ENCODE measurements at regions not wholly inside any gene's neighbourhood (a gene's known extent, or its start where the extent isn't known, plus 50 kb on each side); places are given as distances from the start of the nearest gene placed in this dataset.
"Not testable (repeated sequence)": the region's sequence is repeated elsewhere in the genome, so short reads cannot be mapped to it uniquely, and the experiment has no call there.

DNA sequence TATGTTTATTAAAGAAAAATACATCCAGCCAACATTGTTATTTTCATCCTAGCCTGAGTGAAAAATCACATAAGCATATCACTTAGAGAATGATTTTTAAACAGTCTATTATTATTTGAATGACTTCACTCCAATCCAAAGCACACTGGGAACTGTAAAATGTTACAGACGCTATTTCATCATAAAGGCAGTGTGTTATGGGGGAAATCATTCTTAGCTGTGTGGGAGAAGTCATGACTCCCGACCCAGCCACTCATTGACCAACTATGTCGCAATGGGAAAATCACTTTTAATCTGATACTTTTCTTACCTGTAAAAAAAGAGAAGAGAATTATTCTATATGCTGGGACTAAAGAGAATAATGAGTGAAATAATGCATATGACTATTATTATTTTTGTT is 653.6 kb downstream of the TTLL7 start:
- not testable (repeated sequence) for DNase-seq

DNA sequence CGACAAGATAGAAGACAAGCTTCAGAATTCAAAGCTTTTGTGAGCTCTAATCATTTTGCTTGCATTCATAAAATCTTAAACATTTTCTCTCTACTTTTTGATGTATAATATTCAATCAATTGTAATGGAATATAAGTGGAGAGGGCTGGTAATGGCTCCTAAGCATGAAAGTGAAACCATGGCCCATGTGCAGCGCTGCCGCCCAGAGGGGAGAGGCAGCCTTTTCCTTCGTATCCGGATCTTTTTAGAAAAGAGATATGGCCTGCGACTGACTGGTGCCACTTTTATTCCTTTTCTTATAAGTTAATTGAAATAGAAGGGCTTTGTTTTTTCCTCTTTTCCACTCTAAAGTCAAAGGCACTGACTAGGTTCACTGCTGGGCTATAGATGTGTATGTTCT is 655.2 kb downstream of the TTLL7 start:
- not testable (repeated sequence) for DNase-seq

DNA sequence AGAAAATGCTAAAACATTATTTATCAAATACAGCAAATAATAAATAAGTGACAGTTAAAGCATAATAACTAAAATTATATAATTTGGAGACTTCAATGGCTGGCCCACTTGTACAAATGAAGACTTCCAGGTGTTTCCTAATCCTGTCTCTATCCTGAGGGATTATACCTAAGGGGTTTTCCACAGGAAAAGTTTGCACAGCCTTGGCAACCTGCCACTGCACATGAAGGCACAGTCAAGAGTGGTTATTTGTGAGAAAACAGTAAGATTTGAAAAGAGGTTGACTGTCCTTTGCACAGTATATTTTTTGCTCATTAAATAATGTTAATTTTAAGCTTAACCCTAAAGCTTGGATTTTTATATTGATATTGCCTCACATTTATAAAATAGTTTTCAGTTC is 655.9 kb downstream of the TTLL7 start:
- not testable (repeated sequence) for DNase-seq

DNA sequence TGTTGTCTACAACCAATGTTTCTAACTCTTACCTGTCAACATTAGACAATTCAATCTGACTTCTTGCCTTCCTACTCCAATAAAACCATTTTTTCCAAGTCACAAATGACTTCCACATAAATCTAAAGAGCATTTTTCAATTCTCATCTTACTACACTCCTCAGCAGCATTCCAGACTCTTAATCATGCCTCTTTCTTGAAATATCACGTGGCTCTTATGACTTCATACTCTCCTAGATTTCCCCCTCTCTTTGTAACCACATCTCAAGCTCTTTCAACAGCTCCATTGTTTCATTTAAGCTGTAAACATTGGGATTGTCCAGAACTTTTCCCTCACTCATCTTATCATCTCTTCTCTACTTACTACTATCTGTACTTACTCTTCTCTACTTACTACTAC is 666.6 kb downstream of the TTLL7 start:
- not testable (repeated sequence) for DNase-seq

DNA sequence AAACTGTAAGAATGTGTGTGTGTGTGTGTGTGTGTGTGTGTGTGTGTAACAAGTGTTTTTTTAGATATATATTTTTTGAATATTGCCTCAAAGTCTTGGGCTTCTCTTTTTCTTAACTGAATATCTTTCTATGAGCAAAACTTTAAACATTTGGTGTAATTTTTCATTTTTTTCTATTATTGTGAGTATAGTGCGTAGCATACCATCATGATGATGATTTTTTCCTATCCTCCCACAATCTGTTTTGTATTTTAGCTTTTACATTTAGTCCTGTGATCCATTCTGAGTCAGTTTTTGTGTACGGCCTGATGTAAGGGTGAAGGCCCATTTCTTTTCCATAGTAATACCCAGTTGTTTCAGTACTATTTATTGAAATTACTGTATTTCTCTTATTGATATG is 680.6 kb downstream of the TTLL7 start:
- DNase-seq: no peak

DNA sequence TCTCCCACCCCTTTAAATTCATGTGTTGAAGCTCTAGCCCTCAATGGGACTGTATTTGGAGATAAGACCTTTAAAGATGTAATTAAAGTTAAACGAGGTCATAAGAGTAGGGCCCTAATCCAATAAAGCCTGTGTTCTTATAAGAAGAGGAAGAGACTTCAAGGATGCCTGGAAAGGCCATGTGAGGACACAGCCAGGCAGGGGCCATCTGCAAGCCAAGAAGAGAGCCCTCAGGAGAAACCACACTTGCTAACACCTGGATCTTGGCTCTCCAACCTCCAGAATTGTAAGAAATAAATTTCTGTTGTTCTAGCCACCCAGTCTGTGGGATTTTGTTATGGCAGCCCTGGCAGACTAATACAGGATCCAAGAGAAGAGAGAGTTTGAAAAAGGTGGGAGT is 683.5 kb downstream of the TTLL7 start:
- DNase-seq: not testable (repeated sequence)

DNA sequence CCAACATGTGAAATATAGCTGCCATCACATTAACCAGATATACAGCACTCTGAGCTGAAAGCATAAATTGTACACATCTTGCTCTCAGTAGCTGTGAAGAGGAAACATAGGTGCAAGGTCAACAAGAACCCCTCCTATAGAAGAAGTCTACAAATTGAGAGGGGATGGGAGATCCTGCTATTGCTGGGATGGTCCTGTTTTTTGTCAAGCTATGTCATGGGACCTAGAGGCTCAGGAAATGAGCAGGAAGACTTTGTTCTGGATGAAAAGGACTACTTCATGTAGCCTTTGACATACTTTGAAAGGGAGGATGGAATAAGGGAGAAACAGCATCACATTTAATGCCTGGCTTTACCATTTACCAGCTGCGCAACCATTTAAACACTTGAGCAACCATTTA is 688.8 kb downstream of the TTLL7 start:
- not testable (repeated sequence) for DNase-seq

DNA sequence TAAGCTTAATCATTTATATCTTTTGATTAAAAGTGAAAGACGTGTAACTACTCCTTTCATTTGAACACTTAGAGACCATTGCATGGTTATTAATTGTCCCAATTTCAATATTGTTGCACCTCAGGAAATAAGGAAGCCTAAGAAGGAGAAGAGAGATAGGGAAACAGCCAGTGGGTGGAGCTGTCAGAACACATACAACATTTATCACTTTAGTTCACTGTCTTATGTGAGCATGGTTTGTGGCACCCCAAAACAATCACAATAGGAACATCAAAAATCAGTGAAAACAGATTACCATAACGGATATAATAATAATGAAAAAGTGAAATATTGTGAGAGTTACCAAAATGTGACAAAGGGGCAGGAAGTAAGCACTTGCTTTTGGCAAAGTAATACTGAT is 689.9 kb downstream of the TTLL7 start:
- not testable (repeated sequence) for DNase-seq

DNA sequence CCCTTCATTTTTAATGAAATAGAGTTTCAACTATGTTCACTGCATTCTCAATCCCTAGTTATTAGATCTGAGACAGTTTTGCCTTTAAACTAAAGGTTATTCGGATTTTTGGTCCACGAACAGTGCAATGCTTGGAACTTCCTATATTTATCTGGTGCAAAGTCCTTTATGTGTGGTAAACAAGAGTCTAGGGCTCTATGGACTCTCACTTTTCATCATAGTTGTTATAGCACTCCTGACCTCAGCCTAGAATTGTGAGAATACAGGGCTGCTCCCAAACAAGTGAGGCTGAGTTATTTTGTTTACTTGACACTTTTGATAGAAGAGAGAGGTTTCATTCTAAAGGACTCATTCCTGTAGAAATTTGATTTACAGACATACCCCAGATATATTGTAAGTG is 692.1 kb downstream of the TTLL7 start:
- not testable (repeated sequence) for DNase-seq

DNA sequence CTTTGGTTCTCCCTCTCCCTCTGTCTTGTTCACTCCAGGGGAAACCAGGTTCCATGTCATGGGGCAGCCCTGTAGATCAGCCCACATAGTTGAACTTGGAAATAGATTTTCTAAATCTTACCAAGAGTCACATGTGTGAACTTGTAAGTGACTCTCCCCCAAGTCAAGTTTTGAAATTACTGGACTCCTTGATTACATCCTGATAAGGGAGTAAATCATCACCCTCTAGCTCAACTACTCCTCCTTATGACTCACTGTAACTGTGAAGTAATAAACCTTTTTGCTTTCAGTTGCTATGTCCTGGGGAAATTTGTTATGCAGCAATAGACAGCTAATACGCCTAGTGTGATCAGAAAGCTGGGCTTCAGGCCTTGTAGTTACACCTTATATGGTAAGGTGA is 703.3 kb downstream of the TTLL7 start:
- DNase-seq: not testable (repeated sequence)

DNA sequence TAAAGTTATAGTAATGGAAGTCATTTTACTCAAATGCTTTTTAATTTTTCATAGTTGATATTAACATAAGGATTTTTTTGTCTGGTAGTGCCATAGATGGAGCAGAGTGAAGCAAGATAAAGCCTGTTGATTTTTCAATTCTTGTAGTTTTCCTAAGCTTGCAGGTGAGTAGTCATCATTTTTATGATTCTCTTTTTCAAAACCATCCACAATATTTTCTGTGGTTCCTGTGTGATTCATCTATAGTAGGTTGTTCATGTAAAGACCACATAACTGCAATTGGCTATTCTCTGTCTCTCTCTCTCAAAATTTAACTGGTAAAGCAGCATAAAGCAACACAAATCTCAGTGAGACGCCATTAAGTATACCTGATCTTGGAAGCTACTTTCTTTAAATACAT is 711.5 kb downstream of the TTLL7 start:
- not testable (repeated sequence) for DNase-seq

DNA sequence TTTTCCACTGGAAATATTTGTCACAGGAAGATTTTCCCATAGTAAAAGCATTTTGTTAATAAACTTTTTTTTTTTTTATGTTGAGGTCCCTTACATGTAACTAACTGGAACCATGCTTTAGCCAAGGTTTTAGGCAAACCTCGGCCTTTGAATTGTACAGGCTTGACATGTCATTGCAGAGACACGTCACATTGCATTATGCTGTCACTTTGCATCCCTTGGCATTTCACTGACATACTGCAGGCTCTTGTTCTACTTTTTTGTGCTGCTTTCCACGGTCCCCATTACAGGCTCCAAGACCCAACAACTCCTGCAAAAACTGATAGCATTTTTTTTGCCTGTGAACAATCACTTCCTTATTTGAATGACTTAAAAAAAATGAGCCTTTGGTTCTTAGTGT is 724.3 kb downstream of the TTLL7 start:
- not testable (repeated sequence) for DNase-seq

DNA sequence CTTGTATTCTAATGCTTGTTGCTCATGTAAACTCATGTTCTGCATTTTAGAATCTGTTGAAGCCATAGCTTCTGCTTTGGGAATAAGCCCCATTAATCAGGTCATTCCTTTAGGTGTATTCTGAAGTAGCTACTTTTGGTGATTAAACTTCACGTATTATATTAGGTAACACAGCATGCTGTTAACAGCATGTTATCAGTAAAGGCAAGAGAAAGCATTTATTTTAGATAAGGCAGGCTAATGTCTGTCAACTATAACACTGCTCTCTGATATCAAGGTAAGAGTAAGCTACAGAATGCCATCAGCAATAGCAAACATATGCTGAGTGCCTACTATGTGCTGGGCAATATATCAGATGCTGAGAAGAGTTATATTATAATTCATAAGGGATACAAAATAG is 726.4 kb downstream of the TTLL7 start:
- not testable (repeated sequence) for DNase-seq

DNA sequence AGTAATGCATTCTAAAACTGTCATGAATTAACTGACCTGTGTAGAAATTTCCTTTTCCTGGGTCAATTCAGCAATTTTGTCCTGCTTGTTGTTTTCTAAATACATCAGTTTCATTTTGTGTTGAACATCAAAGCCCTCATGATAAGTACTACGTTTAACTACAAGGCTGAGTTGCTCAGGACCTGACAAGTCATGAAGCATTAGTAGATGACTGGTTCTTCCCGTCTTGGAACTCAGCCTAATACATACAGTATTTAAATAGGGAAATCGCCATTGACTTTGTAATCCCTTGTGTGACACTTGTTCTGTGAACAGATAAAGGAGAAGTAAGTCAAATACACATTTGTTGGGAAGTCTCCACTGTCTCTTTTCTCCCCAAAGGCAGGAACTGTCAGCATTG is 727.1 kb downstream of the TTLL7 start:
- not testable (repeated sequence) for DNase-seq

DNA sequence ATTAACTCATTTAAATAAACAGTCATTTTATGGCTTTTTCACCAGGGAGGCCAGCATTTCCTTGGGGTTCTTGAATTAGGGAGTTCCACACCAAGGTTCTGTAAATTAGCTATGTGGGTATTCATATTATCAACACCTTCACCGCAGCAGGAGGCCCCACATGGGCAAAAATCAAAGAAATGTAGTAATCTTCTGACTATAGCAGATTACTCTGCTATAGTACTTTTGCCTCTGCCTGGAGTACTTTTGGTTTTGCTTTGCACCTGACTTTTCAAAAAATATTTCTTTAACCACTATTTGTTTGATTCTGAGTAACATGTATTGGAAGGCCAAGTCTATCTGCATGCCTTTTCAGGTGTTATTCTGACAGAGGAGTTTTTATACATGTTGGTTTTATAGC is 728.1 kb downstream of the TTLL7 start:
- DNase-seq: not testable (repeated sequence)

DNA sequence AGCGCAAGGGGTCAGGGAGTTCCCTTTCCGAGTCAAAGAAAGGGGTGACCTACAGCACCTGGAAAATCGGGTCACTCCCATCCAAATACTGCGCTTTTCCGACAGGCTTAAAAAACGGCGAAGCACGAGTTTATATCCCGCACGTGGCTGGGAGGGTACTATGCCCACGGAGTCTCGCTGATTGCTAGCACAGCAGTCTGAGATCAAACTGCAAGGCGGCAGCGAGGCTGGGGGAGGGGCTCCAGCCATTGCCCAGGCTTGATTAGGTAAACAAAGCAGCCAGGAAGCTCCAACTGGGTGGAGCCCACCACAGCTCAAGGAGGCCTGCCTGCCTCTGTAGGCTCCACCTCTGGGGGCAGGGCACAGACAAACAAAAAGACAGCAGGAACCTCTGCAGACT is 735.1 kb downstream of the TTLL7 start:
- DNase-seq: not testable (repeated sequence)

DNA sequence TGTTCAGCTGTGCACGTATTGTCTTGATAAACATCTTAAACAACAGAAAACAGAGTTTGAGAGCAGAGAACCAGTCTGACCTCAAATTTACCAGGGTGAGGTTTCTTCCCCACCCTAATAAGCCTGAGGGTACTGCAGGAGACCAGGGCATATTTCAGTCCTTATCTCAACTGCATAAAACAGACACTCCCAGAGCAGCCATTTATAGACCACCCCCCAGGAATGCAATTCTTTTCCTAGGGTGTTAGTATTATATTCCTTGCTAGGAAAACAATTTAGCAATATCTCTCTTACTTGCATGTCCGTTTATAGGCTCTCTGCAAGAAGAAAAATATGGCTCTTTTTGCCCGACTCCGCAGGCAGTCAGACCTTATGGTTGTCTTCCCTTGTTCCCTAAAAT is 747.2 kb downstream of the TTLL7 start:
- DNase-seq: not testable (repeated sequence)

DNA sequence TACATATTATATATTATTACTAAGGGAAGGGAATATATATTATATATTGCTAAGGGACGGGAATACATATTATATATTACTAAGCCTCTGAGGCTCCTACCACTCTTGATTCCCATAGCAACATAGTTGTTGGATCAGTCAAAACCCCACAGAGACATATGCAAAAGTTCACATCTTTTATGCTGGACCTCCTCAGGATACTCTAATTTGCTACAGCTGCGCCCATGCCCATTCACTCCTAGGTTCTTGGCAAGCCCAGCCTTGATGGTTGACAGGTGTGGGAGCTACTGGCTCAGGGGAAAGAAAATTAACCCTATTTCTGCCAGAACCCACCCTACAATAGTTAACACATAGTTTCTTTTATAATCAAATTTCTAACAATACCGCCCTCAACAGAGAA is 752.2 kb downstream of the TTLL7 start:
- not testable (repeated sequence) for DNase-seq

DNA sequence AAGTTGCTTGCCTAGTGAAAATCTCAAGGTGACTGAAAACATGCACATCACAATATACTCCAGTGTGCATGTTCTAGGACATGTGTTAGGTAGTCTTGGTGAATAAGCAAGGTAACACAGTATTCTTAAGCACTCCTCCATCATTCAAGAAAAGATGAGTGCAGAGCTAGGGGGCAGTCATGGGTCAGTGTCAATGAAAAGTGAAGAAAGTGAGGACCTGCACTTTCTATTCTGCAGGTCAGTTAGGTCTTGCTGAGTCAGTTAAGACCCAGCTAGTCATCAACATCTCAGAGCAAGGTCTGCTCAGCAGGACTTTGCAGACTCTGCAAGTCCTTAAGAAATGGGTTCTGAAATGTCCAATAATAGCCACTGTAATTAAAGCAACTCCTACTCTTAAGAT is 754.1 kb downstream of the TTLL7 start:
- not testable (repeated sequence) for DNase-seq

DNA sequence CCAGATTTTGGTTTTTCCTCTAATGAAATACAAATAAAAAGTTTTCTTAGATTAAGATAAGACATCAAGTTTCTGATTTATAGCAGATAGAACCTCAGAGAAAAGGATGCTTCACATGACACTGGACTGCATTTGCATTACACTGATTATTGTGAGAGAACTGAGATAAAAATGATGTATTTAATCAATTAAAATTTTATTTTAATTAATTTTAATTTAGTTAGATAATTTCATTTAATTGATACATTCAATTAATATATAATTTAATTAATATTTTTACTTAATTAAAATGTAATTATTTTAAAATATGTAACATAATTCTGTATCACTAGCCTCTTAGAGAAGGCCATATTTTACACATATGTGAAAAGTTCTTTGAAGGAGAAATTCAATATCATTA is 759.4 kb downstream of the TTLL7 start:
- not testable (repeated sequence) for DNase-seq

DNA sequence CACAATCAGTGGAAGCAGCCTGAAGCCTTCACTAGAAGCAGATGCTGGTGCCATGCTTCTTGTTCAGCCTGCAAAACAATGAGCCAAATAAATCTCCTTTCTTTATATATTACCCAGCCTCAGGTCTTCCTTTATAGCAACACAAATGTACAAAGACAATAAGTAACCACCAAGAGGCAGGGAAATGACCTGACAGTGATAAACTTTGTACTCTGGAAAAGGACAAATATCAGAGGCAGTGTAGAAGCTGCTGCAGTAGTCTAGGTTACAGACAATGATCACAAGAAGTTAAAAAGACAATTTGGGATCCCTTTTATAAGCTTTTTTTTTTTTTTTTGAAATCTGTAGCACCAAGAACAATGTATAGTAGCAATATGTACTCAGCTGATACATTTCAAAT is 760.3 kb downstream of the TTLL7 start:
- DNase-seq: not testable (repeated sequence)

DNA sequence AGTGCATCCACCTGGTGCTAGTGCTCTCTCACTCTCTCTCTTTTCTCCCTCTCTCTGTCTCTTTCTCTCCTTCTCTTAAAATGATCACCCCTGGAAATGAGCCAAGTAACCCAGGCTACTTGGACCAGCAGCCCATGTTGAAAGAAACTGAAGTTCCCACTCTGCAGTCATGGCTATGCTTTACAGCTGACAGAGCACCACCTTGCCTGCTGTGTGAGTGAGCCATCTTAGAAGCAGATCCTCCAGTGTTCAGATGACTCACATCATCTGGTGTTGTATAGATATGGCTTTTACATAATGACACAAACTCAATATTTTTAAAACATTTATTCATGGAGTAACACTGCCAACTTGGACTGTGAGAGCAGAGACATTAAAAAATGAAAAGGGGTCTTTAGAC is 779.1 kb downstream of the TTLL7 start:
- not testable (repeated sequence) for DNase-seq

DNA sequence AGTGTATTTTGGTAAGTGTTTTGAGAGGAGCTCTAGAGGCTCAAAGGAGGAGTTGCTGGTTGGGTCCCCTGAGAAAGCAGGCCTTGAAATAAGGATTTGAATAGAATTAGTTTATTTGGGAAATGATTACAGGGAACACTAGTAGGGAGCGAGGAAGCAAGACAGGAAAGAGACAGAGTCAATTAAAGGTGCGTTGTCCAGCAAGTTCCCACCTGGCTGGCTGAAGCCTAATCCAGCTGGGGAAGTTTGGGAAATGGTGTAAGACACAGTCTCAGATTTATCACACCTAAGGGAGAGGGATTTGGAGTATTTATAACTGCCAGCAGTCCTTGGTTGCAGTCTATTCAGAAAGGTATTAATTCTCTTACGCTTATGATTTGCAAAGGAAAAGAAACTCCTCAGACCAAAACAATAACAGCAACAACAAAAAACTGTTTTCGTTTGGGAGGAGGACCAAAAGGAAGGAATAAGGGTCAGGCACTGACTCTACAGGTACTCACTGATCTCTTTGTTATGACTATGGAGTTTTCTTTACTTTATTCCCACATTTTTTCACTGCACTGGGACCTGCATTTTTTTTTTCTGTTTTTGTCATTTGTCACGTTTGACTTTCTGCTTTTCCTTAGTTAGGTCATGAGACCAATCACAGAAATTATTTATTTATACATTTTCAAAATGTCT is 780.8 kb downstream of the TTLL7 start:
- DNase-seq: not testable (repeated sequence)

DNA sequence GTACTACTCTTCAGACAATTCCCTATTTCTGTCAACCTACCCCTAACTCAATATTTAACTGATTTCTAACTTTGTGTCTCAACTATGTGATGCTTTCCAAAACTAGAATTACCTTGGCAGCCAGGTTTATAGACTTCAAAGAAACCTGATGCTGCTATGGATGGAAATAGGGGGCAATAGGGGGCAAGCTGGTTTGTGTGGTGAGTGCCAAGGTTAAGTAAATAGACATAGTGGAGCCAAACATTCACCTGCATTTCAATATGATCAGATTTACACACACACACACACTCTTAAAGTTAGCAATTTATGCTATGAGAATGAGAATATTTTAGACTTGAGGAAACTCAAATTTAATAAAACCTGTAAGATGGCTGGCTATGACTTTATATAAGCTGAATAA is 784.6 kb downstream of the TTLL7 start:
- DNase-seq: not testable (repeated sequence)

DNA sequence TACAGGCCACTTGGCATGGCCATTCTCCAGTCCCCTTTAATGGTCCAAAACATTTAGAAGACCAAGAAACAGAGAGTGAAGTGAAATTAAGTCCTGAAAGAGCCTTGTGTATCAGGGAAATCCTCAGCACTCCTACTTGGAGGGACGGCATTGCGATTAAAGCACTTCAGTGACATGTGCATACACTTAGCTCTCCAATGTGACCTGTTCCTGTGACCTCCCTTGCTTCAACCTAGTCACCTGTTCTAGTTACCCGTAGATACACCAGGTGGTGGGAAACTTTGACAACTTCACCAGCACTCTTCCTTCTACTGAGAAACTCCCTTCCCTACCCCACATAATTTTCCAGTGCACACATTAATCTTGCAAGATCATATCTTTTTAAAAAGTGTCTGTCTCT is 785.3 kb downstream of the TTLL7 start:
- not testable (repeated sequence) for DNase-seq
